Adrenal gland (tissue), 9 donors: ENCODE measurements at regions not wholly inside any gene's neighbourhood (a gene's known extent, or its start where the extent isn't known, plus 50 kb on each side); places are given as distances from the start of the nearest gene placed in this dataset.
"Not testable (repeated sequence)": the region's sequence is repeated elsewhere in the genome, so short reads cannot be mapped to it uniquely, and the experiment has no call there.

ENCODE experiments used
- DNase-seq, 7 donors: peaks; one replicate each; pipeline ENCODE4 v3.0.0-alpha.2; 2019 to 2020
- H3K27ac ChIP-seq, 5 donors: fragments of 200-600 bp; sonication (generic) in 4 of 5; 1 replicate in 3 of 5; 2 replicates in 2 of 5; pipeline versions ENCODE4 v1.5.1 to v1.8.0; 2016 to 2020; ENCODE audit warnings: mild to moderate bottlenecking in 1 of 5
- H3K27me3 ChIP-seq: fragments of 200-600 bp; 2 replicates; pipeline ENCODE4 v1.8.0; 2021
- H3K36me3 ChIP-seq, 2 donors: fragments of 200-600 bp; replicated peaks in 1 of 2; 1 replicate in 1 of 2; 2 replicates in 1 of 2; pipeline versions ENCODE4 v1.5.1 to v1.8.0; 2018 to 2022
- H3K4me1 ChIP-seq, 2 donors: fragments of 200-600 bp; replicated peaks in 1 of 2; 1 replicate in 1 of 2; 2 replicates in 1 of 2; pipeline versions ENCODE4 v1.5.1 to v1.8.0; 2018 to 2021
- H3K4me3 ChIP-seq, 4 donors: fragments of 200-600 bp; sonication (generic) in 3 of 4; one replicate each; pipeline ENCODE4 v1.5.1; 2016 to 2018
- H3K9me3 ChIP-seq, 3 donors: fragments of 200-600 bp; sonication (generic) in 1 of 3; replicated peaks in 1 of 3; 1 replicate in 2 of 3; 2 replicates in 1 of 3; pipeline versions ENCODE4 v1.5.1 to v1.8.0; 2016 to 2021
- CTCF ChIP-seq, 6 experiments: fragments of 450-650 bp in 4 of 6; fragments of 200-600 bp in 2 of 6; sonication (generic) in 1 of 6; IDR thresholded peaks; 1 replicate in 5 of 6; 2 replicates in 1 of 6; pipeline versions ENCODE4 v1.5.1 to v1.8.0; 2016 to 2021; ENCODE audit warnings: antibody characterized with exemption in 6 of 6, mild to moderate bottlenecking in 2 of 6, moderate library complexity in 1 of 6
- POLR2A ChIP-seq, 2 donors: fragments of 450-650 bp; IDR thresholded peaks; one replicate each; pipeline ENCODE4 v1.6.1; 2017; ENCODE audit warnings: antibody characterized with exemption in 2 of 2, mild to moderate bottlenecking in 2 of 2, moderate library complexity in 1 of 2
- WGBS, 4 donors: extraction: QIAGEN DNeasy Blood & Tissue Kit in 2 of 4; methylation state at CpG; one replicate each; pipeline versions ENCODE4 v1.1.5 to v1.1.7; 2013 to 2017; 5-methylcytosine and 5-hydroxymethylcytosine counted together
- intact Hi-C, 2 donors: fragments of 100-400 bp; cut with DNase I; formaldehyde crosslinking; loops; one replicate each; pipeline versions ENCODE4 v1.14.1 to v1.15.0; 2022 to 2023
- donor health status: healthy with polysubstance abuse.
- donor health status: Bipolar disorder and iron deficiency.
- donor health status: DM: yes; HTN: yes; CAD: no.
- donor health status: DM: no; HTN: no; CAD: no.
- donor health status: DM: no; HTN: no; CAD: no.

DNA sequence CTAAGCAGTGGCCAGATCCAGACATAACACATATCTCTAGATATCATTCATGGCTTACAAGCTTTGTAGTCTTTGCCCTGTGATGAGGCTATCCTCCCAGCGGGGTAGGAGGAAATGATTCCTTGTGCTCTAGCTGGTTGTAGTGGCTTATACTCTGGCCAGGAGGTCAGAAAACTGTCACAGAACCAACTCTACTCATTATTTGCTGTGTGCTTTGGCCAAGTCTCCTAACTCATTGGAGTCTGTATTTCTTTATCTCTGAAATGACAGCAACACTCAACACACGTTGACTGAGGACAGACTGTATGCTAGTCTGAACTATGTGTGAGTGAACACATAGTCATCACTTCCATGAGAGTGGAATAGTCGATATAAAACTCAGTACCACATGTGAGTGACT lies 116.7 kb upstream of the F3 start:
- H3K27me3 ChIP-seq = no peaks in the 10 kb centered on the region
- H3K9me3 ChIP-seq = no peaks in the 10 kb centered on the region
- WGBS, 4 donors = 53 to 60% (median 57%) methylated on average over 3 of the region's 3 CpGs
- no peaks in the 10 kb centered on the region for H3K36me3 ChIP-seq
- TF ChIP-seq POLR2A (IDR thresholded peaks at IDR 0.05) (no peak), CTCF (IDR thresholded peaks at IDR 0.05) (no peak)
- intact Hi-C loops = no loop called here
- H3K4me3 ChIP-seq = no peak overlapping the region
- H3K4me1 ChIP-seq = peaks cover 11 to 29% of the 10 kb centered on the region in 2 donors
- H3K27ac ChIP-seq = peak overlapping the region in 1 of 5 donors; percentile 26
- DNase-seq = peak in 3 of 7 donors; percentile 22 to 60 (median 28)

DNA sequence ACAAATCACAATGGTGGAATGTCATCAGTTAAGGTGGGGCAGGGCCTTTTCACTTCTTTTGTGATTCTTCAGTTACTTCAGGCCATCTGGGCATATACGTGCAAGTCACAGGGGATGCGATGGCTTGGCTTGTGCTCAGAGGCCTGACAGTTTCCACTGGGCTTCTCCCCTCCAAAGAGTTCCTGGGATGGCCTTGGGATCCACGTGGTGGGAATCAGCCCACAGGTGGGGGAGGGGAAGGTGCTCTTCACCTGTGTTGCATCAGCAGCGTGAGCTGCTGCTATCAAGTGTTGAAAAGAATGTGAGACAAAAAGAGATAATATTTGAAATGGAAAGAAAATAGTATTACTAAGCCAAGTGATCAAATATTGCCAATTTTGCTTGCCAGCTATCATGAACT lies 116.2 kb upstream of the F3 start:
- H3K4me1 ChIP-seq = peaks cover 11 to 29% of the 10 kb centered on the region in 2 donors
- H3K9me3 ChIP-seq, intact Hi-C loops, H3K36me3 ChIP-seq, H3K4me3 ChIP-seq, H3K27me3 ChIP-seq: not testable (repeated sequence)
- peak in 1 of 7 donors; percentile 28 for DNase-seq
- WGBS, 4 donors = 51 to 61% (median 56%) methylated on average over 4 of the region's 4 CpGs
- H3K27ac ChIP-seq = peak overlapping the region in 1 of 5 donors; percentile 26

DNA sequence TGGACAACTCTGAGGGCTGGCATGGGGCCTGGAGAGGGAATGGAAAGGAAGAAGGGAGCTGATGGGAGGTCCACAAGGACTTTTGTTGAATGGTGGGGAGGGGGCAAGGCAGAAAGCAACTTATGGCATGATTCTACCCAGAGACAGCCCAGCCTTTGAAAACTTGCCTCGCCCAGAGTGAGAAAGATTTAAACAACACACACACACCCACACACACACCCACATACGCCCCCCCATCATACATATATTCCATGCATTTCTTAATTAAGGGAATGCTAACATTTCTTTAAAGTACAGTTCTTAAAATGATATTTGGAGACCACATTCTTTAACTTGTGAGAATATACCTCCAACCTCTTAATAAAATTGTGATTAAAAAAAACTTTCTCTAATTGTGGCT lies 115.4 kb upstream of the F3 start:
- Histone ChIP-seq H3K4me1 (peaks cover 8 to 22% of the 10 kb centered on the region in 2 donors), H3K4me3 (no peak overlapping the region), H3K27me3 (no peaks in the 10 kb centered on the region), H3K36me3 (no peaks in the 10 kb centered on the region), H3K9me3 (no peaks in the 10 kb centered on the region), H3K27ac (no peak overlapping the region)
- intact Hi-C loops = no loop called here
- no peak for TF ChIP-seq CTCF (IDR thresholded peaks at IDR 0.05)
- TF ChIP-seq POLR2A (IDR thresholded peaks at IDR 0.05) = no peak
- no peak for DNase-seq
- WGBS, 4 donors = 89 to 94% (median 93%) methylated on average over 2 of the region's 2 CpGs

- H3K4me3 ChIP-seq = no peak overlapping the region
- H3K4me1 ChIP-seq = peaks cover 0 to 10% of the 10 kb centered on the region in 2 donors
- intact Hi-C loops = no loop called here
- no peaks in the 10 kb centered on the region for H3K27me3 ChIP-seq
- WGBS, 4 donors = 87 to 94% (median 92%) methylated on average over 4 of the region's 4 CpGs; no CpG with 5 or more reads in 1 of the 4 donors
- H3K27ac ChIP-seq = no peak overlapping the region
- H3K9me3 ChIP-seq = no peaks in the 10 kb centered on the region
- TF ChIP-seq POLR2A (IDR thresholded peaks at IDR 0.05) (no peak), CTCF (IDR thresholded peaks at IDR 0.05) (no peak)
- DNase-seq = no peak
- no peaks in the 10 kb centered on the region for H3K36me3 ChIP-seq
These were observed 113.4 kb upstream of the F3 start for GRCh38 chr1:94654919-94655318.

DNA sequence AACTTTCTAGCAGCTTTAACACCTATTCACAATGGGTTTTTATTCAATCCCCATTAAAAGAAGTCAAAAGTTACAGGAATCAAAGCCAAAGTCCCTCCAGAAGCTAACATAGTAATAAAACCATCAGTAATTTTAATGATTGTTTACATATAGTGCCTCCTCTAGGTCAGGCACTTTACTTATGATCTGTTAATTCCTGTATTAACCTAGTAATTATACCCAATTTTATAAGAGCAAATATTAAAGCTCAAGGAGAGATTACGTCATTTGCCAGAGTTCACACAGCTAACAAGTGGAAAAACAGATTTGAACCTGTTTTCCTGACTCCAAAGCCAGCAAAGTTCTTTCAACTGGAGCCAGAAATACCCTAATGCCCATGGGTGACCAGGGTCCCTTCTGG lies 112.9 kb upstream of the F3 start:
- intact Hi-C loops = no loop called here
- 90 to 96% (median 92%) methylated on average over 1 of the region's 1 CpG for WGBS, 4 donors
- H3K27ac ChIP-seq = no peak overlapping the region
- DNase-seq = no peak
- H3K4me1 ChIP-seq = peaks cover 0 to 10% of the 10 kb centered on the region in 2 donors
- TF ChIP-seq CTCF (IDR thresholded peaks at IDR 0.05) (no peak), POLR2A (IDR thresholded peaks at IDR 0.05) (no peak)
- H3K9me3 ChIP-seq = no peaks in the 10 kb centered on the region
- H3K36me3 ChIP-seq = no peaks in the 10 kb centered on the region
- no peak overlapping the region for H3K4me3 ChIP-seq
- no peaks in the 10 kb centered on the region for H3K27me3 ChIP-seq
